Suppressor macrophage (primary cell): ENCODE measurements at regions not wholly inside any gene's neighbourhood (a gene's known extent, or its start where the extent isn't known, plus 50 kb on each side); places are given as distances from the start of the nearest gene placed in this dataset.
"Not testable (repeated sequence)": the region's sequence is repeated elsewhere in the genome, so short reads cannot be mapped to it uniquely, and the experiment has no call there.

ENCODE experiments used
- DNase-seq, 4 experiments: peaks; one replicate each; pipeline ENCODE4 v3.0.0-alpha.2; 2020 to 2022

- no peak for DNase-seq
Observed at GRCh38 chr16:51231702-51232101, 80.6 kb upstream of the SALL1 start.

- DNase-seq, result not testable (repeated sequence)
Observed at GRCh38 chr16:51230035-51230434, 79.0 kb upstream of the SALL1 start.

GRCh38 chr16:51228097-51228659 lies 77.1 kb upstream of the SALL1 start:
- DNase-seq, result no peak

- DNase-seq, result no peak
Observed at GRCh38 chr16:51225878-51226277, 74.8 kb upstream of the SALL1 start.

GRCh38 chr16:51224317-51224716 lies 73.2 kb upstream of the SALL1 start:
- DNase-seq, result no peak

- DNase-seq, result no peak
Observed at GRCh38 chr16:51222016-51222415, 70.9 kb upstream of the SALL1 start.

GRCh38 chr16:51211148-51211547 lies 60.1 kb upstream of the SALL1 start:
- no peak for DNase-seq

- DNase-seq, result no peak
Observed at GRCh38 chr16:51210087-51210486, 59.0 kb upstream of the SALL1 start.

- DNase-seq, result peak in 1 of 4 experiments; percentile 0
Observed at GRCh38 chr16:51201604-51202003, 50.5 kb upstream of the SALL1 start.
